ENCODE measurements at regions not wholly inside any gene's neighbourhood (a gene's known extent, or its start where the extent isn't known, plus 50 kb on each side); places are given as distances from the start of the nearest gene placed in this dataset.

GRCh38 chr2:45166229-45166890 is 157.1 kb upstream of the SIX2 start:
- H4K20me1 ChIP-seq (ENCODE audit: low read length), result no peaks in the 10 kb centered on the region
- H3K4me3 ChIP-seq (ENCODE audit: low read length), result no peak overlapping the region
- H3K4me1 ChIP-seq (ENCODE audit: insufficient read depth, low read length), result peaks cover 56% of the 10 kb centered on the region
- no peaks in the 10 kb centered on the region for H3K36me3 ChIP-seq (ENCODE audit: low read depth, low read length)
- peaks cover 46% of the 10 kb centered on the region for H3K79me2 ChIP-seq (ENCODE audit: low read length)
- BruUV-seq (replicated peaks), result no TSS peak
- H3K27ac ChIP-seq (ENCODE audit: low read length), result no peak overlapping the region
- intact Hi-C loops (cut with micrococcal nuclease), result no loop called here
- no peak for DNase-seq
- no peaks in the 10 kb centered on the region for H3K9me2 ChIP-seq (replicated peaks; ENCODE audit: low read length)
- H3K9me3 ChIP-seq (ENCODE audit: low read length), result no peaks in the 10 kb centered on the region
- peak overlapping the region; percentile 60 for H2AFZ ChIP-seq (ENCODE audit: low read length)
- H3K4me2 ChIP-seq (ENCODE audit: low read length), result peak overlapping the region; percentile 97
- H3F3A ChIP-seq (ENCODE audit: low read length, unreplicated experiment), result no peaks in the 10 kb centered on the region
- POLR2A ChIA-PET (ENCODE audit: unreplicated experiment), result interaction anchor here (0.6 kb wide), 1 partner anchor 1245 kb away, joined by 10 read pairs; no protein-coding TSS in a partner anchor
- no peak for TF ChIP-seq EZH2phosphoT487 (IDR thresholded peaks at IDR 0.05; ENCODE audit: borderline replicate concordance, low read length)
- no peak for TF ChIP-seq EZH2 (IDR thresholded peaks at IDR 0.05; ENCODE audit: low read length, unreplicated experiment)
- no peak for TF ChIP-seq CTCF (conservative IDR thresholded peaks at IDR 0.05; ENCODE audit: low read depth, low read length)
- no peaks in the 10 kb centered on the region for H3K27me3 ChIP-seq (ENCODE audit: low read length)
- CTCF ChIA-PET, result interaction anchor here (0.6 kb wide), 1 partner anchor 1600 kb away, joined by 4 read pairs; no protein-coding TSS in a partner anchor
- ATAC-seq, result no peak
- peak overlapping the region; percentile 98; the same call in 1 of the 2 replicates for H3K9ac ChIP-seq (ENCODE audit: low read length)

GRCh38 chr2:45162711-45163110 is 153.5 kb upstream of the SIX2 start:
- TF ChIP-seq CTCF (conservative IDR thresholded peaks at IDR 0.05; ENCODE audit: low read depth, low read length) (no peak), EZH2 (IDR thresholded peaks at IDR 0.05; ENCODE audit: low read length, unreplicated experiment) (no peak), EZH2phosphoT487 (IDR thresholded peaks at IDR 0.05; ENCODE audit: borderline replicate concordance, low read length) (no peak)
- Histone ChIP-seq H3K79me2 (ENCODE audit: low read length) (peaks cover 9% of the 10 kb centered on the region), H3K9me2 (replicated peaks; ENCODE audit: low read length) (no peaks in the 10 kb centered on the region), H4K20me1 (ENCODE audit: low read length) (no peaks in the 10 kb centered on the region), H3K4me3 (ENCODE audit: low read length) (no peak overlapping the region), H3K27ac (ENCODE audit: low read length) (no peak overlapping the region), H3K9me3 (ENCODE audit: low read length) (no peaks in the 10 kb centered on the region), H3F3A (ENCODE audit: low read length, unreplicated experiment) (no peaks in the 10 kb centered on the region), H3K27me3 (ENCODE audit: low read length) (no peaks in the 10 kb centered on the region), H3K36me3 (ENCODE audit: low read depth, low read length) (no peaks in the 10 kb centered on the region), H3K4me1 (ENCODE audit: insufficient read depth, low read length) (peaks cover 29% of the 10 kb centered on the region), H3K9ac (ENCODE audit: low read length) (no peak overlapping the region), H3K4me2 (ENCODE audit: low read length) (no peak overlapping the region), H2AFZ (ENCODE audit: low read length) (no peak overlapping the region)
- no peak for ATAC-seq
- BruUV-seq (replicated peaks), result no TSS peak
- intact Hi-C loops (cut with micrococcal nuclease), result no loop called here
- POLR2A ChIA-PET (ENCODE audit: unreplicated experiment), result interaction anchor here (0.6 kb wide), 1 partner anchor 237 kb away, joined by 10 read pairs; no protein-coding TSS in a partner anchor
- DNase-seq, result no peak
- CTCF ChIA-PET, result no interaction called here

DNA sequence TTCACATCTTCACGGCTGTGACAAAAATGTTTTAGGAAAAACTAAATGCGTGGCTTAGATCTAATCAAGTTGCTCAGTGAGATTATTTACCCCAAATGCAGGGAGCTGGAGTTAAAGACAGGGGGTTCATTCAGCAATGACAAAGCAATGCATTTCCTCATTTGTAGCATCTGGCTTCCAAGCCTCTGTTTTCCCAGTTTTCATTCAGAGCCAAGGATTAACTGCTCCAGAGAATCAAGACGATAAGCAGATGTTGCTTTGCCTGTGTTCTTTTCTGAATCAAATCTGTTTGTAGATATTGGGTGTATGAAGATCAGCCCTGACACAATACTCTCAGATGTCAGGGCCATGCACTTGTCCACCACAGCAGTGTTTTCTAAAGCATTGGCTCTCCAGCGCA is 147.4 kb upstream of the SIX2 start:
- no peak for TF ChIP-seq EZH2 (IDR thresholded peaks at IDR 0.05; ENCODE audit: low read length, unreplicated experiment)
- TF ChIP-seq EZH2phosphoT487 (IDR thresholded peaks at IDR 0.05; ENCODE audit: borderline replicate concordance, low read length), result no peak
- no peak for TF ChIP-seq CTCF (conservative IDR thresholded peaks at IDR 0.05; ENCODE audit: low read depth, low read length)
- H3K27ac ChIP-seq (ENCODE audit: low read length), result no peak overlapping the region
- intact Hi-C loops (cut with micrococcal nuclease), result no loop called here
- H2AFZ ChIP-seq (ENCODE audit: low read length), result no peak overlapping the region
- no peak overlapping the region for H3K4me2 ChIP-seq (ENCODE audit: low read length)
- no peaks in the 10 kb centered on the region for H3K9me2 ChIP-seq (replicated peaks; ENCODE audit: low read length)
- no peaks in the 10 kb centered on the region for H3K9me3 ChIP-seq (ENCODE audit: low read length)
- ChIA-PET POLR2A (ENCODE audit: unreplicated experiment) (no interaction called here), CTCF (no interaction called here)
- DNase-seq, result no peak
- no peaks in the 10 kb centered on the region for H3K27me3 ChIP-seq (ENCODE audit: low read length)
- H3K9ac ChIP-seq (ENCODE audit: low read length), result no peak overlapping the region
- H3K36me3 ChIP-seq (ENCODE audit: low read depth, low read length), result no peaks in the 10 kb centered on the region
- no peaks in the 10 kb centered on the region for H3K4me1 ChIP-seq (ENCODE audit: insufficient read depth, low read length)
- no TSS peak for BruUV-seq (replicated peaks)
- no peaks in the 10 kb centered on the region for H3K79me2 ChIP-seq (ENCODE audit: low read length)
- no peak overlapping the region for H3K4me3 ChIP-seq (ENCODE audit: low read length)
- H3F3A ChIP-seq (ENCODE audit: low read length, unreplicated experiment), result no peaks in the 10 kb centered on the region
- no peak for ATAC-seq
- H4K20me1 ChIP-seq (ENCODE audit: low read length), result no peaks in the 10 kb centered on the region
